ENCODE measurements at regions not wholly inside any gene's neighbourhood (a gene's known extent, or its start where the extent isn't known, plus 50 kb on each side); places are given as distances from the start of the nearest gene placed in this dataset.

DNA sequence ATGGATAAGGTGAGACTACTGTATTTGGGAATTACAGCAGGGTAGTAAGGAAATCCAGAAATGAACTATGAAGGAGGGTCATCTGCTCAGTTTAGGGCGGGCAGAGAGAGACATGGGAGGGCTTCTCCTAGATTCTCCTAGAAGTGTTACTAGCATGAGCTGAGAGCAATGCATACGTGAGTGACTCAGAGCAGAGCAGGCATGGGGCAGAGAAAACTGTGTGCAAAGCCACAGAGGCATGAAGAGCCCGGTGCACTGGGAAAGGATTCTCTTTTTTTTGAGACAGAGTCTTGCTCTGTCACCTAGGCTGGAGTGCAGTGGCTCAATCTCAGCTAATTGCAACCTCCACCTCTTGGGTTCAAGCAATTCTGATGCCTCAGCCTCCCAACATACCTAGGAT is 116.2 kb downstream of the SOCS6 start:
- POLR2A ChIA-PET, result no interaction called here
- no peaks in the 10 kb centered on the region for H3K9me2 ChIP-seq (ENCODE audit: insufficient read depth)
- H3K9ac ChIP-seq (ENCODE audit: low read length), result no peak overlapping the region
- CTCF ChIA-PET, result no interaction called here
- no peaks in the 10 kb centered on the region for H3K9me3 ChIP-seq (ENCODE audit: control insufficient read depth in 1 of 2, insufficient read depth in 1 of 2, low read depth in 1 of 2, low read length in 2 of 2)
- intact Hi-C loops (cut with micrococcal nuclease), result no loop called here
- H3K27ac ChIP-seq (ENCODE audit: low read depth, low read length), result no peak overlapping the region
- no peak overlapping the region for H3K4me3 ChIP-seq (replicated peaks in 1 of 2; ENCODE audit: low read depth in 1 of 2, low read length in 2 of 2)
- DNase-seq (ENCODE audit: low read depth, low spot score) (no peak), ATAC-seq (no peak)
- H3K27me3 ChIP-seq (ENCODE audit: insufficient read depth, low read length), result no peaks in the 10 kb centered on the region
- no peaks in the 10 kb centered on the region for H3K4me1 ChIP-seq (ENCODE audit: control insufficient read depth in 1 of 2, insufficient read depth in 2 of 2, low read length in 2 of 2)
- no peak for TF ChIP-seq FOSL1 (IDR thresholded peaks at IDR 0.05; ENCODE audit: low read depth)
- TF ChIP-seq SIN3A (IDR thresholded peaks at IDR 0.05; ENCODE audit: low read depth), result no peak
- TF ChIP-seq ELF1 (IDR thresholded peaks at IDR 0.05; ENCODE audit: borderline replicate concordance, low read depth), result no peak
- TF ChIP-seq CEBPB (IDR thresholded peaks at IDR 0.05; ENCODE audit: low read depth), result no peak
- TF ChIP-seq POLR2AphosphoS5 (IDR thresholded peaks at IDR 0.05; ENCODE audit: low read depth, low read length), result no peak
- TF ChIP-seq POLR2A (IDR thresholded peaks at IDR 0.05; ENCODE audit: borderline replicate concordance, extremely low read depth, insufficient read depth, insufficient read length), result no peak
- TF ChIP-seq SP1 (IDR thresholded peaks at IDR 0.05; ENCODE audit: low read depth), result no peak
- TF ChIP-seq SRF (IDR thresholded peaks at IDR 0.05; ENCODE audit: low read depth), result no peak
- no peak for TF ChIP-seq REST (IDR thresholded peaks at IDR 0.05; ENCODE audit: low read depth)
- TF ChIP-seq ZBTB33 (IDR thresholded peaks at IDR 0.05; ENCODE audit: extremely low read depth, insufficient replicate concordance, low read length), result no peak
- TF ChIP-seq, protein P1, sequence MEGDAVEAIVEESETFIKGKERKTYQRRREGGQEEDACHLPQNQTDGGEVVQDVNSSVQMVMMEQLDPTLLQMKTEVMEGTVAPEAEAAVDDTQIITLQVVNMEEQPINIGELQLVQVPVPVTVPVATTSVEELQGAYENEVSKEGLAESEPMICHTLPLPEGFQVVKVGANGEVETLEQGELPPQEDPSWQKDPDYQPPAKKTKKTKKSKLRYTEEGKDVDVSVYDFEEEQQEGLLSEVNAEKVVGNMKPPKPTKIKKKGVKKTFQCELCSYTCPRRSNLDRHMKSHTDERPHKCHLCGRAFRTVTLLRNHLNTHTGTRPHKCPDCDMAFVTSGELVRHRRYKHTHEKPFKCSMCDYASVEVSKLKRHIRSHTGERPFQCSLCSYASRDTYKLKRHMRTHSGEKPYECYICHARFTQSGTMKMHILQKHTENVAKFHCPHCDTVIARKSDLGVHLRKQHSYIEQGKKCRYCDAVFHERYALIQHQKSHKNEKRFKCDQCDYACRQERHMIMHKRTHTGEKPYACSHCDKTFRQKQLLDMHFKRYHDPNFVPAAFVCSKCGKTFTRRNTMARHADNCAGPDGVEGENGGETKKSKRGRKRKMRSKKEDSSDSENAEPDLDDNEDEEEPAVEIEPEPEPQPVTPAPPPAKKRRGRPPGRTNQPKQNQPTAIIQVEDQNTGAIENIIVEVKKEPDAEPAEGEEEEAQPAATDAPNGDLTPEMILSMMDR (IDR thresholded peaks at IDR 0.05 in 2 of 3, conservative IDR thresholded peaks at IDR 0.05 in 1 of 3; ENCODE audit: borderline replicate concordance in 1 of 3, insufficient read depth in 1 of 3, low read depth in 2 of 3, low read length in 2 of 3), result no peak
- TF ChIP-seq EGR1 (IDR thresholded peaks at IDR 0.05; ENCODE audit: low read depth), result no peak
- no peaks in the 10 kb centered on the region for H4K20me1 ChIP-seq (ENCODE audit: insufficient read depth)
- H3K36me3 ChIP-seq (ENCODE audit: control insufficient read depth in 1 of 2, insufficient read depth in 2 of 2, low read length in 2 of 2), result no peaks in the 10 kb centered on the region
- H2AFZ ChIP-seq (ENCODE audit: low read depth, low read length, poor library complexity, severe bottlenecking), result no peak overlapping the region
- RAD21 ChIA-PET (ENCODE audit: low non-redundant PET in 1 of 2, low total read pairs in 2 of 2, uncharacterized antibody in 2 of 2, unreplicated experiment in 2 of 2), result no interaction called here
- no peak overlapping the region for H3K4me2 ChIP-seq (ENCODE audit: low read length)
- no TSS peak for BruUV-seq (replicated peaks)
- H3K79me2 ChIP-seq (ENCODE audit: insufficient read depth, low read length), result no peaks in the 10 kb centered on the region

All from HCT116 (cell line).